NB4 (cell line): ENCODE measurements at regions not wholly inside any gene's neighbourhood (a gene's known extent, or its start where the extent isn't known, plus 50 kb on each side); places are given as distances from the start of the nearest gene placed in this dataset.

ENCODE experiments used
- CTCF ChIP-seq: IDR thresholded peaks from one replicate; pipeline ENCODE4 v1.5.1; 2012; ENCODE audit warnings: low read depth, low read length
- MYC ChIP-seq: IDR thresholded peaks from 2 replicates; pipeline ENCODE4 v1.6.1; 2011; ENCODE audit warnings: low read depth, low read length
- POLR2A ChIP-seq: IDR thresholded peaks from 2 replicates; pipeline ENCODE4 v1.6.1; 2011; ENCODE audit warnings: mild to moderate bottlenecking; ENCODE audit not compliant: insufficient read length; ENCODE audit errors: extremely low read depth

GRCh38 chr5:110109667-110110066 is 419.9 kb downstream of the MAN2A1 start:
- TF ChIP-seq CTCF (no peak), MYC (no peak), POLR2A (no peak)
